Endothelial cell (in vitro differentiated cells): ENCODE measurements at regions not wholly inside any gene's neighbourhood (a gene's known extent, or its start where the extent isn't known, plus 50 kb on each side); places are given as distances from the start of the nearest gene placed in this dataset.
A peak's percentile ranks its signal among the peaks of the same experiment; 100 is the strongest.

Source experiments
- DNase-seq: peaks from one replicate; pipeline ENCODE4 v3.0.0; 2021; ENCODE audit warnings: low spot score
- H3K27ac Mint-ChIP-seq: one replicate; pipeline ENCODE4 v1.8.0; 2021; ENCODE audit warnings: mixed read lengths, inconsistent platforms; ENCODE audit not compliant: unreplicated experiment
- H3K27me3 Mint-ChIP-seq: one replicate; pipeline ENCODE4 v1.8.0; 2021; ENCODE audit warnings: mild to moderate bottlenecking, moderate library complexity, mixed read lengths, inconsistent platforms; ENCODE audit not compliant: unreplicated experiment
- H3K36me3 Mint-ChIP-seq: one replicate; pipeline ENCODE4 v1.8.0; 2021; ENCODE audit warnings: mild to moderate bottlenecking, low read depth, mixed read lengths, inconsistent platforms; ENCODE audit not compliant: unreplicated experiment
- H3K4me1 Mint-ChIP-seq: one replicate; pipeline ENCODE4 v1.8.0; 2021; ENCODE audit warnings: mild to moderate bottlenecking, mixed read lengths, inconsistent platforms; ENCODE audit not compliant: unreplicated experiment
- H3K4me3 Mint-ChIP-seq: one replicate; pipeline ENCODE4 v1.8.0; 2021; ENCODE audit warnings: mild to moderate bottlenecking, mixed read lengths, inconsistent platforms; ENCODE audit not compliant: unreplicated experiment
- H3K9me3 Mint-ChIP-seq: one replicate; pipeline ENCODE4 v1.8.0; 2021; ENCODE audit warnings: mixed read lengths, inconsistent platforms; ENCODE audit not compliant: unreplicated experiment
- TF ChIP-seq, protein P1 (sequence below): fragments of 200-600 bp; sonication (generic); IDR thresholded peaks from one replicate; pipeline ENCODE4 v1.5.0; 2021; ENCODE audit warnings: antibody characterized with exemption; ENCODE audit not compliant: unreplicated experiment

DNA sequence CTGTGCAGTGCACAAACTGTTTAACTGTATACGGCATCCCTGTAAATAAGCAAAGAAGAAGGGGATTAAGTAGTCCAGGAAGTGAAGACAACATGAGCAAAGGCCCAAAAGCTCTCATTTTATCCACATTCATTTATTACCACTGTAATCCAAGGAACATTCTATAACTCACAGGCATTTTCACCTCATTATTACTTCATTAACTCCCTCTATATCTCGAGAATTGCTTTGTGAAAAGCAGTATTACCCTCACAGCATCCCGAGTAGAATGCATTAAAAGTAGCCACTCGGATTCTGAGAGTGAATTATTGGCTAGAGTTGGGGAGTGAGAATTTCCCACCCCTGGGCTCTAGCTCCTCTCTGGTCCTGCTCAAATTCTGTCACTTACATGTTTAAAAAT, 51.0 kb upstream of the CHCHD3 start:
- no peaks in the 10 kb centered on the region for H3K9me3 Mint-ChIP-seq
- no peak overlapping the region for H3K4me3 Mint-ChIP-seq
- DNase-seq: no peak
- TF ChIP-seq, protein P1, sequence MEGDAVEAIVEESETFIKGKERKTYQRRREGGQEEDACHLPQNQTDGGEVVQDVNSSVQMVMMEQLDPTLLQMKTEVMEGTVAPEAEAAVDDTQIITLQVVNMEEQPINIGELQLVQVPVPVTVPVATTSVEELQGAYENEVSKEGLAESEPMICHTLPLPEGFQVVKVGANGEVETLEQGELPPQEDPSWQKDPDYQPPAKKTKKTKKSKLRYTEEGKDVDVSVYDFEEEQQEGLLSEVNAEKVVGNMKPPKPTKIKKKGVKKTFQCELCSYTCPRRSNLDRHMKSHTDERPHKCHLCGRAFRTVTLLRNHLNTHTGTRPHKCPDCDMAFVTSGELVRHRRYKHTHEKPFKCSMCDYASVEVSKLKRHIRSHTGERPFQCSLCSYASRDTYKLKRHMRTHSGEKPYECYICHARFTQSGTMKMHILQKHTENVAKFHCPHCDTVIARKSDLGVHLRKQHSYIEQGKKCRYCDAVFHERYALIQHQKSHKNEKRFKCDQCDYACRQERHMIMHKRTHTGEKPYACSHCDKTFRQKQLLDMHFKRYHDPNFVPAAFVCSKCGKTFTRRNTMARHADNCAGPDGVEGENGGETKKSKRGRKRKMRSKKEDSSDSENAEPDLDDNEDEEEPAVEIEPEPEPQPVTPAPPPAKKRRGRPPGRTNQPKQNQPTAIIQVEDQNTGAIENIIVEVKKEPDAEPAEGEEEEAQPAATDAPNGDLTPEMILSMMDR: no peak
- no peaks in the 10 kb centered on the region for H3K27me3 Mint-ChIP-seq
- H3K27ac Mint-ChIP-seq: no peak overlapping the region
- H3K4me1 Mint-ChIP-seq: no peaks in the 10 kb centered on the region
- no peaks in the 10 kb centered on the region for H3K36me3 Mint-ChIP-seq

DNA sequence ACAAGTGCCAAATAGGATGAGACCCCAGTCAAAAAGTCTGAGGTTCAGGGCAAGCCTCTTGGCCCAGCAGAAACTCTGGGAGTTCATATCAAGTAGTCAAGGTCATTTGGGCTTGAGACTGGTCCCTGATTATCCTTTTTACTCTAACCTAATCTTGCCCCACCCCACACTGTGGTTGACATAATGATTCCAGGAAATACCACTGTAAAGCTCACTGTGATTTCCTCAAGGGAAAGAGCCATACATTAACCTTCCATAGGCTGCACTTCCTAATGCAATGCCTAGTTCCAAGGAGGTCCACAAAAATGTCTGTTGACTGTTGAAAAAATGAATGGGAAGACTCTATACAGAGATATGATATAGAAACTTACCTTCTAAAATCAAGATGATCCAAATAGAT, 52.9 kb upstream of the CHCHD3 start:
- TF ChIP-seq, protein P1: no peak
- H3K27ac Mint-ChIP-seq: no peak overlapping the region
- H3K9me3 Mint-ChIP-seq: no peaks in the 10 kb centered on the region
- H3K27me3 Mint-ChIP-seq: peaks cover 2% of the 10 kb centered on the region
- DNase-seq: no peak
- no peak overlapping the region for H3K4me3 Mint-ChIP-seq
- H3K36me3 Mint-ChIP-seq: no peaks in the 10 kb centered on the region
- H3K4me1 Mint-ChIP-seq: no peaks in the 10 kb centered on the region

DNA sequence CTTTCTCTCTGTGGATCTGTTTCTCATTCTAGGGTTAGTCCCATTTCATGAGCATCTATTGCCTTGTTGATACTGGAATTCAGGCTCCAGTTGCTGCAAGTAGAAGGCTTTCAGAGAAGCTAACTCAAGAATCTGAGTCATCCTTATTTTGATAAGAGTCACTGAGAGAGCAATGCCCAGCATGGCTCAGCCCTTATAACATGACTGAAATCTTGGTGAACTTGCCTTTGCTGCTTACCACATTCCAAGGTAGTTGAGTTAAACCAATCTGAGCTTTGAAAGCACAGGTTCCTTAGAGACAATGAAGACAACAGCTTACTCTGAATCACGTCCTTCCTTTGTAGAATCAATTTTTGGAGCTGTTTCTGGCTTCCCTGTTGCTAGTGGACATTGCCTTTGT, 53.6 kb upstream of the CHCHD3 start:
- TF ChIP-seq, protein P1: no peak
- no peaks in the 10 kb centered on the region for H3K36me3 Mint-ChIP-seq
- no peak overlapping the region for H3K4me3 Mint-ChIP-seq
- H3K9me3 Mint-ChIP-seq: no peaks in the 10 kb centered on the region
- no peaks in the 10 kb centered on the region for H3K4me1 Mint-ChIP-seq
- H3K27me3 Mint-ChIP-seq: peaks cover 4% of the 10 kb centered on the region
- DNase-seq: no peak
- H3K27ac Mint-ChIP-seq: no peak overlapping the region

DNA sequence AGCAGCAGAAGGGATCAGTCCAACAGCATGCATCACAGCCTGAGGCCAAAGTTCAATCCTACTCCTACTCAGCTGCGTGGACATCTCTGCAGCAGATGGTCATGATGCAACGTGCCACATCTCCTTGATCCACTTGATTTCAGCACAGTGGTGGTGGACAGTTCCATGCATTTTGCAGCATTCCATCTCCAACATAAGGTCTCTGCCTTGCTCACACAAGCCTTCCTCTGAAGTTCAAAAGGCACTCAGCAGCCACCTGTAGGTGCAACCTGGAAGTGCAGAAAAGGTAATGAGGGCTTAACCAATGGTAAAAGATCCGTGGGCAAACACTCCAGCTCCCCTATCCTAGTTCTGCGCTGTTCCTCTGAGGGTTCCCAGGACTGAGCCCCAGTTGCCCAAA, 57.5 kb upstream of the CHCHD3 start:
- Mint-ChIP-seq H3K4me1 (no peaks in the 10 kb centered on the region), H3K9me3 (no peaks in the 10 kb centered on the region), H3K36me3 (no peaks in the 10 kb centered on the region), H3K4me3 (no peak overlapping the region), H3K27ac (no peak overlapping the region), H3K27me3 (peaks cover 4% of the 10 kb centered on the region)
- TF ChIP-seq, protein P1: peak; percentile 63
- DNase-seq: peak; percentile 58

DNA sequence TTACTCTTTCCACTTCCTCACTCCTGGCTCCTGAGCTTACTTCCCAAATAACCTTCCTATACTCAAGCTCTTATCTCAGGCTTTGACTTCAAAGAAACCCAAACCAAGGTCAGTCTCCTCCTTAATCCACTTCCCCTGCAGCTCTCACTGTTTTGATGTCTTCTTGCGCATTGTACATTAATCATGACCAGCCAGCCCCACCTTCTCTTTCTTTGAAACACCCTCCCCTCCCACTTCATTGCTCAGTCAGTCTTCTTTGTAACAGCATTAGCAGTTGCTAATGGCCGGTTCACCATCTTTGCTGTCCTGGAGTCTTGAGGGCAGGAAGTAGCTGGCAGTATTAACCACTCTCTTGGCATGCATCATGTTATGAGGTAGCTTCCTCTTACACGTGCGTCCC, 57.9 kb upstream of the CHCHD3 start:
- TF ChIP-seq, protein P1: no peak
- Mint-ChIP-seq H3K36me3 (no peaks in the 10 kb centered on the region), H3K4me1 (no peaks in the 10 kb centered on the region), H3K4me3 (no peak overlapping the region), H3K9me3 (no peaks in the 10 kb centered on the region), H3K27me3 (peaks cover 4% of the 10 kb centered on the region), H3K27ac (no peak overlapping the region)
- no peak for DNase-seq
